ENCODE measurements at regions not wholly inside any gene's neighbourhood (a gene's known extent, or its start where the extent isn't known, plus 50 kb on each side); places are given as distances from the start of the nearest gene placed in this dataset.

- DNase-seq: no peak
Measured at GRCh38 chr11:26112264-26112663, 219.7 kb upstream of the ANO3 start.

- no peak for DNase-seq
Measured at GRCh38 chr11:26121466-26121865, 210.5 kb upstream of the ANO3 start.

- no peak for DNase-seq
Measured at GRCh38 chr11:26126741-26127140, 205.2 kb upstream of the ANO3 start.

- DNase-seq: no peak
Measured at GRCh38 chr11:26127336-26127735, 204.6 kb upstream of the ANO3 start.

GRCh38 chr11:26131406-26131805 is 200.5 kb upstream of the ANO3 start:
- no peak for DNase-seq

GRCh38 chr11:26134053-26134452 is 197.9 kb upstream of the ANO3 start:
- no peak for DNase-seq

- DNase-seq: no peak
Measured at GRCh38 chr11:26134481-26135355, 197.2 kb upstream of the ANO3 start.

- DNase-seq: no peak
Measured at GRCh38 chr11:26137651-26138050, 194.3 kb upstream of the ANO3 start.

GRCh38 chr11:26142891-26143290 is 189.0 kb upstream of the ANO3 start:
- DNase-seq: no peak

GRCh38 chr11:26143566-26144290 is 188.2 kb upstream of the ANO3 start:
- no peak for DNase-seq

GRCh38 chr11:26144291-26144690 is 187.6 kb upstream of the ANO3 start:
- no peak for DNase-seq

GRCh38 chr11:26144911-26145310 is 187.0 kb upstream of the ANO3 start:
- no peak for DNase-seq

- DNase-seq: no peak
Measured at GRCh38 chr11:26149585-26149984, 182.3 kb upstream of the ANO3 start.

- no peak for DNase-seq
Measured at GRCh38 chr11:26150031-26150430, 181.9 kb upstream of the ANO3 start.

GRCh38 chr11:26158251-26158650 is 173.7 kb upstream of the ANO3 start:
- no peak for DNase-seq

- DNase-seq: no peak
Measured at GRCh38 chr11:26162291-26162690, 169.6 kb upstream of the ANO3 start.

- no peak for DNase-seq
Measured at GRCh38 chr11:26186389-26186788, 145.5 kb upstream of the ANO3 start.

- DNase-seq: no peak
Measured at GRCh38 chr11:26187639-26188038, 144.3 kb upstream of the ANO3 start.

- no peak for DNase-seq
Measured at GRCh38 chr11:26188554-26188953, 143.4 kb upstream of the ANO3 start.

GRCh38 chr11:26191193-26191592 is 140.7 kb upstream of the ANO3 start:
- no peak for DNase-seq

GRCh38 chr11:26193694-26194365 is 138.1 kb upstream of the ANO3 start:
- DNase-seq: no peak

GRCh38 chr11:26194881-26195280 is 137.0 kb upstream of the ANO3 start:
- DNase-seq: no peak

GRCh38 chr11:26198532-26199096 is 133.3 kb upstream of the ANO3 start:
- no peak for DNase-seq

Data from central memory CD4-positive, alpha-beta T cell (primary cell).